GM13977 (cell line): ENCODE measurements at regions not wholly inside any gene's neighbourhood (a gene's known extent, or its start where the extent isn't known, plus 50 kb on each side); places are given as distances from the start of the nearest gene placed in this dataset.

Experiments
- DNase-seq: peaks from one replicate; pipeline ENCODE4 v3.0.0; 2012; ENCODE audit warnings: low spot score
- CTCF ChIP-seq: IDR thresholded peaks from 2 replicates; pipeline ENCODE4 v1.5.1; 2012; ENCODE audit warnings: mild to moderate bottlenecking, control low read depth; ENCODE audit not compliant: insufficient read depth; ENCODE audit errors: extremely low read depth, missing control alignments
- in situ Hi-C: fragments of 300-500 bp; cut with MboI; formaldehyde crosslinking; loops from one replicate; pipeline ENCODE4 v1.12.0; 2022; ENCODE audit warnings: low sequenced_read_pairs, low pct_unique_long_range_greater_than_20kb, mixed read lengths, inconsistent platforms; ENCODE audit not compliant: unreplicated experiment

- DNase-seq, result no peak
- in situ Hi-C loops, result no loop called here
- no peak for TF ChIP-seq CTCF
Measured at GRCh38 chr20:22423190-22423832, 161.1 kb downstream of the FOXA2 start.

GRCh38 chr20:22420116-22420598, 164.2 kb downstream of the FOXA2 start:
- in situ Hi-C loops, result no loop called here
- DNase-seq, result no peak
- no peak for TF ChIP-seq CTCF

- in situ Hi-C loops, result no loop called here
- no peak for DNase-seq
- no peak for TF ChIP-seq CTCF
Measured at GRCh38 chr20:22418738-22419137, 165.6 kb downstream of the FOXA2 start.

GRCh38 chr20:22414305-22414742, 170.0 kb downstream of the FOXA2 start:
- in situ Hi-C loops, result no loop called here
- DNase-seq, result no peak
- no peak for TF ChIP-seq CTCF

GRCh38 chr20:22412977-22413868, 171.1 kb downstream of the FOXA2 start:
- in situ Hi-C loops, result no loop called here
- no peak for DNase-seq
- no peak for TF ChIP-seq CTCF

- no peak for TF ChIP-seq CTCF
- DNase-seq, result no peak
- in situ Hi-C loops, result no loop called here
Measured at GRCh38 chr20:22411627-22412450, 172.5 kb downstream of the FOXA2 start.
